HG03066 (cell line): ENCODE measurements at regions not wholly inside any gene's neighbourhood (a gene's known extent, or its start where the extent isn't known, plus 50 kb on each side); places are given as distances from the start of the nearest gene placed in this dataset.
"Not testable (repeated sequence)": the region's sequence is repeated elsewhere in the genome, so short reads cannot be mapped to it uniquely, and the experiment has no call there.

Source experiments
- ATAC-seq: cut with Tn5 transposase; IDR thresholded peaks from one replicate; pipeline ENCODE4 v1.9.1; 2021; ENCODE audit warnings: low read depth; ENCODE audit not compliant: unreplicated experiment

- no peak for ATAC-seq
Measured at GRCh38 chr6:140772576-140772975, 1360.1 kb upstream of the GJE1 start.

- ATAC-seq = no peak
Measured at GRCh38 chr6:140768133-140768532, 1364.6 kb upstream of the GJE1 start.

- no peak for ATAC-seq
Measured at GRCh38 chr6:140766999-140767398, 1365.7 kb upstream of the GJE1 start.

GRCh38 chr6:140758169-140758877 is 1374.4 kb upstream of the GJE1 start:
- no peak for ATAC-seq

- ATAC-seq = no peak
Measured at GRCh38 chr6:140752234-140752633, 1377.8 kb upstream of the CITED2 start.

DNA sequence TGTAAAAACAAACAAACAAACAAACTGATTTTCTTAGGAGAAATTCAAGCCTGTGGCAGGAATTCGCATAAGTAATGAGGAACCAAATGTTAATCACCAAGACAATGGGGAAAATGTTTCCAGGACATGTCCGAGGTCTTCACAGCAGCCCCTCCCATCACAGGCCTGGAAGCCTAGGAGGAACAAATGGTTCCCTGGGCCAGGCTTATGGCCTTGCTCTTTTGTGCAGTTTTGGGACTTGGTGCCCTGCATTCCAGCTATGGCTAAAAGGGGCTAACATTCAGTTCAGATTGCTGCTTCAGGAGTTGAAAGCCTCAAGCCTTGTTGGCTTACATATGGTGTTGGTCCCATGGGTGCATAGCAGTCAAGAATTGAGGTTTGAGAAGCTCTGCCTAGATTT is 1372.7 kb upstream of the CITED2 start:
- no peak for ATAC-seq

DNA sequence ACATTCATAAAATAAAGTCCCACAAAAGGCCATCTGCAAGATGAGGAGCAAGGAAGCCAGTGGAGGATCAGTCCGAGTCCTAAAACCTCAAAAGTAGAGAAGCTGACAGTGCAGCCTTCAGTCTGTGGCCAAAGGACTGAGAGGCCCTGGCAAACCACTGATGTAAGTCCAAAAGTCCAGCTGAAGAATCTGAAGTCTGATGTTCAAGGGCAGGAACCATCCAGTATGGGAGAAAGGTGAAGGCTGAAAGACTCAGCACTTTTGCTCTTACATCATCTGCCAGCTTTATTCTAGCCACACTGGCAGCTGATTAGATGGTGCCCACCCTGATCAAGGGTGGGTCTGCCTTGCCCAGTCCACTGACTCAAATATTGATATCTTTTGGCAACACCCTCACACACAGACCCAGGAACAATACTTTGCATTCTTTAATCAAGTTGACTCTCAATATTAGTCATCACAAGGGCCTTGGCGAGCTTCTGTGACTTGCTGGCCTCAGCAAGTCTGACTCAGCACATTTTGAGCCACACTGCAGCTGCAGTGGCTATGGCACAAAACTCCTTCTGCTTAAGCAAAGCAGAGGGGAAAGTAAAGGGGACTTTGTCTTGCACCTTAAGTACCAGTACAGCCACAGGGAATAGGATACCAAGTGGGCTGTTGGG is 1370.3 kb upstream of the CITED2 start:
- no peak for ATAC-seq

DNA sequence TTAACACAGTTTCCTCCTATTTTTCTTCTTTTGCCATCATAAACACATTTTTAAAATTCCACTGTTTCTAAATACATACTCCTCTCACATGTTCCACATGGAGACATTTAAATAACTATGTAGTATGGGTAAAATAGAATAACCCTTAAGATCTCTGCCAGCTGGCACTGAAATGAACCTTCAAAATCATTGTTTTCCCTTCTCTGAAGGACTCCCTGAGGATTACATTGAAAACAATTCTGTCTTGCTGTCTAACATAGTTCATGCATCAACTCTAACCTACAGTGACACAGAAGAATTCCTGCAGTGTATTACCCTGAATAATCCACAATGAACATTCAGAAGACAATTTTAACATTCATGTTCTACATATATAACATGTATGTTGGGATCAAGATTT is 1361.8 kb upstream of the CITED2 start:
- no peak for ATAC-seq

DNA sequence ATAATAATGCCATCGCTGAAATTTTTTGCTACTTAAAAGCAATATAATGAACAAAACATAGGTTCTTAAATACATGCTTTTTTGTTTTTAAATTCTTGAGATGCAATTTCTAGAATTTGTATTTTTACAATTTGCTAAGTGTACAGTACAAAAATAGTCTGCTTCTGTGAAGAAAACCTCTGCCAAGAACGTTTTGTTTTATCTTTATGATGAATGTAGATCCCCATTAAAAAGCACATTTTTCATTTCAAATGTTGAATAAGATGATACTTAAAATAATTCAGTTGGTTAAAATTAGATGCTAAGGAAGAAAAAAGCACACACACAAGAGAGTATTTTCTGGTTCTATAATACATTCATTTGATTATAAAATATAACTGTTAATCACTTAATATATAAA is 1358.5 kb upstream of the CITED2 start:
- ATAC-seq = no peak

DNA sequence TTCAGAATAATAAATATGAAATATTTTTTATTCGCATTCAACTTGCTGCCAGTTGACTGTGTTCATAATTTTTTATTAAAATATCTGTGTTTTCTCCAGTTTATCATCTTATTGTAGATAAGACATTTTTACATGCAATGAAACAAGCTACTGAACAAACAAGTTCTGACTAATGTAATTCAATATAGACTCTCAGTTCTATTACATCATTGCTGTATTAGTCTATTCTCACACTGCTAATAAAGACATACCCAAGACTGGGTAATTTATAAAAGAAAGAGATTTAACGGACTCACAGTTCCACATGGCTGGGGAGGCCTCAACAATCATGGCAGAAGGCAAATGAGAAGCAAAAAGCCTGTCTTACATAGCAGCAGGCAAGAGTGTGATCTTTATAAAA is 1357.7 kb upstream of the CITED2 start:
- ATAC-seq = no peak

GRCh38 chr6:140731741-140732140 is 1357.3 kb upstream of the CITED2 start:
- no peak for ATAC-seq

GRCh38 chr6:140729521-140729920 is 1355.1 kb upstream of the CITED2 start:
- no peak for ATAC-seq

- no peak for ATAC-seq
Measured at GRCh38 chr6:140718021-140718420, 1343.6 kb upstream of the CITED2 start.

DNA sequence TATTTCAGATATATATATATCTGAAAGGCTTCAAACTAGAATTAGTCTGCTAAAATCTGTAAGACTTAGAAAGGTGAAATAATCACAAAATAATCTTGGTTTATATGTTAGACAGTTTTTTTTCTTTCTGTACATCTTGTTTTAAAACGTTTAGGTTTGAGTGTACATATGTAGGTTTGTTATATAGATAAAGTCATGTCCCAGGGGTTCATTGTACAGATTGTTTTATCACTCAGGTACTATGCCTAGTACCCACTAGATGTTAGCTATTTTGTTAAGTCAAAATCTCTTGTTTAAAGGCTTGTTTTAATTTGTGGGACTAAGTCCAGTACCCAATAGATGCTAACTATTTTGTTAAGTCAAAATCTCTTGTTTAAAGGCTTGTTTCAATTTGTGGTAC is 1339.0 kb upstream of the CITED2 start:
- no peak for ATAC-seq

GRCh38 chr6:140711019-140711613 is 1336.7 kb upstream of the CITED2 start:
- no peak for ATAC-seq

GRCh38 chr6:140708441-140708840 is 1334.0 kb upstream of the CITED2 start:
- no peak for ATAC-seq

DNA sequence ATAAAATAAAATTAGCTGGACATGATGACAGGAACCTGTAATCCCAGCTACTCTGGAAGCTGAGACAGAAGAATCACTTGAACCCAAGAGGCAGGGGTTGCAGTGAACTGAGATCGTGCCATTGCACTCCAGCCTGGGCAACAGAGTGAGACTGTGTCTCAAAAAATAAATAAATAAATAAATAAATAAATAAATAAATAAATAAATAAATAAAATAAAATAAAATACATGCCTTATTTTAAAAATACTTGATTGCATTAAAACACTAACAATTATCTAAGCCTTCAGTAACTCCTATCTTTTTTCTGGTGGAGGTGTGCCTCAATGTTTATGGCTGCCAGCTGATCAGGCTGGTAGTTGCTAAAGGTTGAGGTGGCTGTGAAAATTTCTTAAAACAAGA is 1329.6 kb upstream of the CITED2 start:
- not testable (repeated sequence) for ATAC-seq

DNA sequence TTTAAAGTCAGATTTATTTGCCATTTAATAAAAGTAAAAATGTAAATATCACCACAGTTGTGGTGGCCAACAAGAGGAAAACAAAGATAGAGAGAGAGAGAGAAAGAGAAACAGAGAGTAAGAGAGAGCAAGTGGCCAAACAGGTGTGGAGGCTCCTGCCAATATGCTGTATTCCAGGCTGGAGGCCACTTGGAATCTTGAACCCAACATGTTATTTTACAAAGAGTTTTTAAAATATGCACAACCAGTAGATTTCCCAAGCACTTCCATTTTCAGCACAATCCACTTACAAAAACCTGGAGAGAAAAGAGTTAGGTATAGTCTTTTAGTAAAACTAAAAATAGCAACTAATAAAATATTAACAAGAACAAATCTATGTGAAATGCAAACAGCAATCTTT is 1323.1 kb upstream of the CITED2 start:
- no peak for ATAC-seq

DNA sequence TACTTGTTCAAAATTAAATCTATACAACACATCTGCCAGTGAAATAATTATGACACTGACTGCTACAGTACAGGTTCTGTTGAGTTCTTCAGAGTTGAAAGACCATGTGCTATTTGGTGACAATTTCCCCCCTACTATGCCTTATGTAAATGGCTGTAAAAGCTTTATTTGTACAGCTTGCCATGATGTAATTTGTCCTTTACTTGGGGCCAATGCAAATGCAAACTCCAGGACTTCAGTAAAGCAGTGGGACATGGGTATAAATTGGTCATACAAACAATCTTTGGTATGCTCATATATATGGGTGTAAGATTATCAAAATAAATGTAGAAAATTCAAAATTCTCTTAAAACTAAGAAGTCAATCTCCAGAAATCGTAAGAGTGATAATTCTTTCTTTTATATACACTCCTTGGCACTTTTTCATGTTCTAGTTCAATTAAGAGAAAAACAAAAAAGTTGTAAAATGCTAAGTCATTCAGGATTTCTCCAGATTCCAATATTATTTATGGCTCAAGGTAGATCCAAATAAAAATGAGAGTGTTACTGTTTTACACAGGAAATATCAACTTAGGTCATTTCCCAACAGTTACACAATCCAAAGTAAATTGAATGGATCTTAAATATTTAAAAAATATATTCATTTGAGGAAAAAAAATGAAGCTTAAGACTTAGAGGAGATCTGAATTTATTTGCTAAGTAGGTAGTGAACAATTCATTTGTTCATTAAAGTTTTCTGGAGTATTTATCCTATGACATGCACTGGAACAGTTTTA is 1310.5 kb upstream of the CITED2 start:
- ATAC-seq = no peak

- ATAC-seq = no peak
Measured at GRCh38 chr6:140677781-140678528, 1303.5 kb upstream of the CITED2 start.

DNA sequence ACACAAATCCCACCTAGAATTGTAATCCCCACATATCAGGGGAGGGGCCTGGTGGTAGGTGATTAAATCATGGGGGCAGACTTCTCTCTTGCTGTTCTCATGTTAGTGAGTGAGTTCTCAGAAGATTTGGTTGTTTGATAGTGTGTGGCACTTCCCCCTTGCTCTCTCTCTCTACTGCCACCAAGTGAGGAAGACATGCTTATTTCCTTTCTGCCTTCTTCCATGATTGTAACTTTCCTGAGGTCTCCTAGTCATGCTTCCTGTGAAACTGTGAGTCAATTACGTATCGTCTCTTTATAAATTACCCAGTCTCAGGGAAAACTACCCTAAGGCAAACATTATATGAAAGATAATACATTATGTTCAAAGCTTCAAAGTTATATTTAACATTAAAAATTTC is 1297.5 kb upstream of the CITED2 start:
- ATAC-seq = no peak
